ENCODE measurements at regions not wholly inside any gene's neighbourhood (a gene's known extent, or its start where the extent isn't known, plus 50 kb on each side); places are given as distances from the start of the nearest gene placed in this dataset.

DNA sequence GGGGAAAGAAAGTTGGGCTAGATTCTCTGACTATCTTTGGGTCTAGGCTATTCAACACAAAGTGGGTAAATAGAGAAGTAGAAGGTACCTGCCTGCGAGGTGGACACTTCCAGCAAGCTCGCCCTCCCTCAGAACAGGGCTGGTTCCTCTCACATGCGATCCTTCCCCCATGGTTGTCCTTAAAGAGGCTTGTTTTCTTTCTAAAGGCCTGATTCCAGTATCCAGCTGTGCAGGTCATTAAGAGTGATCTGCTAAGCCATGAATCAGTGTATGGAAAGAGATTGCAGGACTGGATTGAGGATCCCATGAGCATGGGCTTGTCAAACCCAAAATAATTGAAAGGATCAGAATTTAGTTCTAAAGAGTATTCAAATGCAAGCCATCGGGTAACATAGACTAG is 189.0 kb downstream of the URB2 start:
- intact Hi-C loops (cut with DNase I) = no loop called here
- no peak for DNase-seq

DNA sequence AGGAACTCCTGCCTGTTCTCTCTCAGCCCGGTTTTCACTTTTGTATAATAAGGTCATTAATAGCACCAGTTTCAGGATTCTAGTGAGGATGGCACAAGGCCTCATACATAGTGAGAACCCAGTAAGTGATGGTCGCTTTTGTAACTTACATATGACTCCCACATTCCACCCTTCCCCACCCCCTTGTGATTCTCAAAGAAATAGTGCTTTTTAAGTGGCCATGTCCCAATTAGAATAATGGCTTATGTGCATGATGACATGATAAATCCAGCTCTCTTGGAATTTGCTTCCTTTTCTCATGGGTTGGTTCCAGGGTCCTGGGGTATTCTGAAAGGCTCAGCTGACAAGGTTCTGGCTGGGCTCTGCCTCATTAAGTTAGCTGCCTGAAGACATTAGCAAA is 189.9 kb downstream of the URB2 start:
- DNase-seq = no peak
- intact Hi-C loops (cut with DNase I) = no loop called here

DNA sequence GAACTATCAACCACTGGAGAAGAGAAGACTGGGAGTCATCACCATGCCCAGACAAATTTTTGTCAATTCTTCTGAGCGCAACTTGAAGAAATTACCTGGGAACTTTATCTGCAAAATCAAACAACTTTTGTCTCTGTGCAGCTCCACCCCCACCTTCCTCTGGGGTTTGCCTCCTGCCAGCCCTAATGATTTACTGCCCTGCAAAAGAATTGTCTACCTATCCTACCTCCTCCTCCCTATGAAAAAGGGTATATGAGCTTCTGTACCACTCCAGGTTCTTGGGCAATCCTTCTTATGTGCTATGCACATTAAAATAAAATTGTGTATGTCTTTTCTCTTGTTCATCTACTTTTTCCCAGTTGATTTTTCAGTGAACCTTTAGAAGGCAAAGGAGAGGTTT is 191.9 kb downstream of the URB2 start:
- DNase-seq = no peak
- intact Hi-C loops (cut with DNase I) = no loop called here

DNA sequence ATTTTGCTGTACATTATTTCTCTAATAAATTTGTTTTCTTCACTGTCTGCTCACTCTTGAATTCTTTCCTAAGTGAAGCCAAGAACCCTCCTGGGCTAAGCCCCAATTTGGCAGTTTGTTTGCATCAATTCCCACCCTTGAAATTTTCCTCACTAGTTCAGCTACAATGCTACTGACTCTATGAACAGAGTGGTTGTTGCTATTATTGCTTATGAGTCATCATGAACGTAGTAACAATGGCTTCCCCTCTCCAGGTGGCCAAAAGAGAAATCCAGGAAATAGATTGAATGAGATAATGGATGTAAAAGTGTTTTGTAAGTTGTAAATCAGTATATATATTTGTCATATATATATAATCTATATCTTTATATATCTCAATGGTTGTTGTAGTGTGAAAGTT is 193.0 kb downstream of the URB2 start:
- no peak for DNase-seq
- intact Hi-C loops (cut with DNase I) = no loop called here

DNA sequence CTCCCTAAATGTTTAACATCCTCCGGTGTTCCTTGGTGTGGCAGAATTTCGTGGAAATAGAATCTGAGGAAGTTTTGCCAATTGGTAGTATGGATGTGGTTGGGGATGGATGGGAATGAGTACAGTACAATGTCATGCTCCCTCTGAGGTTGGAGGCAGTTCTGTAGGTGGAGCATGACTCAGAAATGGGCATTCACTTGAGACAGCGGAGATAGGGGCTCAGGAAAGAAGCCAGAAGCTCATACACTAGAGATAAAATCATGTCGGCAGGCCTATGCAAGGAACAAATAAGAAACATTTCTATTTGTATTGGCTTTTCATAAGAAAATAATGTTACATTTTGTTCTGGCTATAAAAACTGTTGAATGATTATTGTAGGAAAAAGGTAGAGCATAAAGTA is 196.0 kb downstream of the URB2 start:
- no peak for DNase-seq
- intact Hi-C loops (cut with DNase I) = no loop called here

DNA sequence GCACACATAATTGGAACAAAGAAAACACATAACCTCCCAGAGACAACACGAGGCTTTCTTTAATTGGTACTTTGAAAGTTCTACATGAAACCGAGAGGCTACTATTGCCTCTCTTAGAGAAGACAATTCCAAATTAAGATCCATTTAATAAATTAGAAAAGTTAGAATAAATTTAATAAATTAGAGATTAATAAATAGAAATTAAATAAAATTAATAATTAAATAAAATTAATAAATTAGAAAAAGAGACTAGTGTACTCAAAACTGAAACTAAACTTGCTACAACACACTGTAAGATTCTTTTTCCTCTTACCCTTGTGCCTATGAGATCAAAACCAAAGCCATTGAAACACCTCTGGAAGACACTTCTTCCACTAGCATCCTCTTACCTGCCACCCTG is 199.0 kb downstream of the URB2 start:
- intact Hi-C loops (cut with DNase I) = no loop called here
- no peak for DNase-seq

DNA sequence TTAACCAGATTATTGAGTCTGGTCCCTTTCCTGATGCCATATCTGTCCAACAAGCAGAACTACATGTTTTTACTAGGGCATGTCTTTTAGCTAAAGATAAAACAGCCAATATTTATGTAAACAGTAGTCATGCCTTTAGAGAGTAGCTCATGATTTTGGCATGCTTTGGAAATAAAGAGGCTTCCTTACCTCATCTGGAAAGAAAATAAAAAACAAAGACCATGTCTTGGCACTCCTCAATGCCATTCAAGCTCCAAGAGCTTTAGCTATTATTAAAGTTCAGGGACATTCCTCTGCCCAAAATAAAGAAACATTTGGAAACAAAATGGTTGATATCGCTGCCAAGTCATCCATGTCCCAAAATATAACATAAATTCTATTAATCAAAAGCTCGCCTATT is 202.4 kb downstream of the URB2 start:
- DNase-seq = no peak

DNA sequence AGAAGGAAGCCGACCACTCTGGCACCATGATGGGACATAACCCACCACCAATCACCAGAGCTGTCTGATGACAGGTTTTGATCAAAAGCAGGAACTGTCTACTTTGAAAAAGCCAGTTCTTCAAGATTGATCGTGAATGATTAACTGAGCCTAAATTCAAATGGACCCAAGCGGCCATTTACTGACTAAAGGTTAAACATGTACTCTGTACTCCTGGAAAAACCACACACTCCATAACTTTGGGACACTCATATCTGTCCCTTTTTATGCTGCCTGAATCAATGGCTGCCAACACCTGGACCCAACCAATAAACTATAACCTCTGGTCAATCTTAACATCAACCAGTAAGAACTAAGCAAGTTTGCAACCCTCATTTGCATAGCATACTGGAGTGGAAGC is 206.6 kb downstream of the URB2 start:
- intact Hi-C loops (cut with DNase I) = no loop called here

More for the DNA sequence above, 202.4 kb downstream of the URB2 start:
- intact Hi-C loops (cut with DNase I) = no loop called here

DNA sequence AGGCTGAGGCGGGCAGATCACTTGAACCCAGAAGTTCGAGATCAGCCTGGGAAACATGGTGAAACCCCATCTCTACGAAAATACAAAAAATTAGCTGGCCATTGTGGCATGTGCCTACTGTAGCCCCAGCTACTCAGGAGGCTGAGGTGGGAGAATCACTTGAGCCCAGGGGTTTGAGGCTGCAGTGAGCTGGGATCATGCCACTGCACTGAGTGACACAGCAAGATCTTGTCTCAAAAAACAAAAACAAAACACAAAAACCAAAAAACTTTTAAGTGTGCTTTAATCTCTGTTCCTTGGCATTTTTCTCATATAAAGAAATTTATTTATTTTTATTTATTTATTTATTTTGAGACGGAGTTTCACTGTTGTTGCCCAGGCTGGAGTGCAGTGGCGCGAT is 208.2 kb downstream of the URB2 start:
- DNase-seq = no peak
- intact Hi-C loops (cut with DNase I) = no loop called here

More for the DNA sequence above, 206.6 kb downstream of the URB2 start:
- DNase-seq = no peak

DNA sequence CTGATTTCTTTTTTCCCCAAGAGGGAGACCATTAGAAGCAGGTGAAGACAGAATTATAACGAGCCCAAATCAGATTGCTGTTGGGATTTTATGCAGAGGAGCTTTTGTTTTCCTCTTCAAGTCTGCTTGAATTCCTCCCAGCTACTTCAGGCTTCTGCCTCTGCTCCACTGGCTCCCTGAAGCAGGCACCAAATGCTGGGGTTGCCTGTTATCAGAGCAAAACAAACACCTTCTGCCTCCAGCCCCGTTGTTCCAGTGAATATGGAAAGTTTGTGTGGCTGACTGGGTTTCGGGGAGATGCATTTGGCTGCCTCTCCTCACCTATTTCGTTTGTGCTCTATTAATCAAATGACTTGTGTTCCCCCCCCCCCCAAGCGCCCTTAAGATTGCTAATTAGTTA is 209.2 kb downstream of the URB2 start:
- DNase-seq = no peak
- intact Hi-C loops (cut with DNase I) = no loop called here

DNA sequence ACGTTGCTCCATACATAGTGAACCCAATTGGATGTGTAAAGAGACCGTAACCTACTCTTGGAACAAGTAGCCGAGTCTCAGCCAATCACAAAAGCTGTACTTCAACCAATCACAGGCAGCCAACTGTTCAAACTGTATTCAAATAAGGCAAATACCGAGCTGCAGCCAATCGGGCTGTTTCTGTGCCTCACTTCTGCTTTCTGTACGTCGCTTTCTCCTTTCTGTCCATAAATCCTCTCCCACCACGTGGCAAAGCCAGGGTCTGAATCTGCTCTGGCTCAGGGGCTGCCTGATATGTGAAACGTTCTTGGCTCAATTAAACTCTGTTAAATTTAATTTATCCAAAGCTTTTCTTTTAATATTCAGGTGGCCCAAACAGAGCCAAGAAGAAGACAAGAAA is 210.3 kb downstream of the URB2 start:
- intact Hi-C loops (cut with DNase I) = no loop called here
- no peak for DNase-seq

DNA sequence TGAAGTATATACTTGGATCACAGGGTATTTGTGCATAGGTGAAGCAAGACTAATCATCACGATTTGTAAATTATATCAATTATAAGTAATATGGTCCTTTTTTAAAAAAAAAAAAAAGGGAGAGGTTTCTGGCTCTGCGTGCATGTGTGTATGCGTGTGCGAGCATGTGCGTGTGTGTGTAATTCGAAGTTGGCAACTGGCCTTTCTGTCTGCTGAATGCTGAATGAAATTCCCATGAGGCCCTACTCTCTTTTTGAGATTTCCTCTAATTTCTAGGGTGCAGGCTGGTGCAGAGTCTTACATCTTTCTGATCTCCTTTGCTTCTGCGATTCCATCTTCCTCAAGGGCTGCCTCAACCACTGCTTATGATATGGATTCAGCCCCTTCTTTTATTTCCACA is 212.2 kb downstream of the URB2 start:
- intact Hi-C loops (cut with DNase I) = no loop called here
- DNase-seq = no peak

DNA sequence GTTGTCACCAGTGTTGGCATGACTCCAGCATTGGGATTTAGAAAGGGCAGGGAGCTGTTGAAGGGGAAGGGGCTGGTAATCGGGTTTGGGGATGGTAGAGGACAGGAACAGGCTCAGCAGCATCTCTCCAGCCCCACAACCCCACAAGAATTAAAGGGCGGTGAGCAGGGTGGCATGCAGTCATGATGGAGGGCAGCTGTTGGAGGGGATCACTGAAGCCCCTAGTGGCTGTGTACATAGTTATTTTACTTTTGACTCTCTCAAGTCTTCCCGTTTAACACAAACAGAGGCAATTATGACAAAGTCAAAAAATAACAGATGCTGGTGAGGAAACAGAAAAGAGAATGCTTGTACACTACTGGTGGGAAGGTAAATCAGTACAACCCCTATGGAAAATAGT is 213.8 kb downstream of the URB2 start:
- intact Hi-C loops (cut with DNase I) = no loop called here
- DNase-seq = no peak

DNA sequence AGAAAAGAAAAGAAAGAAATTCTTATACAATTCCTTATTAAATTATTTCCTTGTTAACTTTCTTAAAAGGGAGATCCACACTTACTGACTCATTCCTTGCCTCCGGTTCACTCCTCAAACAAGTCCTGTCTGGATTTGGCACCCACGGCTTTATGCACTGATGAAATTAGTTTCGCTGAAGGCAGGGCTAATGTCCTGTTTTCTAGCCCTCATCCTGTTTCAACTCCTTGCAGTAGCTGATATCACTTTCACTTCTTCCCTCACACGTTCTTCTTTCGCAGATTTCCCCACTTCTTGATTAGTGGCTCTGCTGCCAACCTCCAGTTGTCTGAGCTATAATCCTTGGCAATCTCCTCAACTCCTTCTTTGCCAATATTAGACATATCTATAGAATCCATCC is 215.2 kb downstream of the URB2 start:
- DNase-seq = no peak
- intact Hi-C loops (cut with DNase I) = no loop called here

DNA sequence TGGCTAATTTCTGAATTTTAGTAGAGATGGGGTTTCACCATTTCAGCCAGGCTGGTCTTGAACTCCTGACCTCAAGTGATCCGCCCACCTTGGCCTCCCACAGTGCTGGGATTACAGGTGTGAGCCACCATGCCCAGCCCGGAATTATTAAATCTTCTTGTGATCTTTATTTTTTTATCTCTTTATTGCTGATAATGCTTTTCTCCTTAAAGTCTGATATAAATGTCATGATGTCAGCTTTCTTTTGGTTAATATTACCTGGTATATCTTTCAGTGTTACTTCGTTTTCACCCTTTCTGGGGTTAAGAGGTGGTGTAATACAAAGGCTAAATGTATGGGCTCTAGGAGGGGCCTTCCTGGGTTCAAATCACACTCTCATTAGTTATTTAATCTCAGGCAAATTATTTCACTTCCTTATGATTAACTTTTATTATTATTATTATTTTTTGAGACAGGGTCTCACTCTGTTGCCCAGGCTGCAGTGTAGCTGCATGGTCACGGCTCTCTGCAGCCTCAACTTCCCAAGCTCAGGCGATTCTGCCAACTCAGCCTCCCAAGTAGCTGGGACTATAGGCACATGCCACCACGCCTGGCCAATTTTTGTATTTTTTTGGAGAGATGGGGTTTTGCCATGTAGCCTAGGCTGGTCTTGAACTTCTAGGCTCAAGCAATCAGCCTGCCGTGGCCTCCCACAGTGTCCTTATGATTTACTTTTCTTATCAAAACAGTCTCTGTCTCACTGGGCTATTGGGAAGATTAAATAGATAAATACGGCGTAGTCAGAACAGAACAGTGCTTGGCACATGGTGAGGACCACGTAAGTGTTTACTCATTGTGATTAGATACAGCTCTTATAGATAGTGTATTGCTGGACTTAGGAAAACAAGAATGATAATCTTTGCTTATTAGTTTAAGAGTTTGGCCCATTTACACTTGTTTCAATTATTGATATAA is 216.5 kb downstream of the URB2 start:
- intact Hi-C loops (cut with DNase I) = no loop called here
- DNase-seq = no peak

DNA sequence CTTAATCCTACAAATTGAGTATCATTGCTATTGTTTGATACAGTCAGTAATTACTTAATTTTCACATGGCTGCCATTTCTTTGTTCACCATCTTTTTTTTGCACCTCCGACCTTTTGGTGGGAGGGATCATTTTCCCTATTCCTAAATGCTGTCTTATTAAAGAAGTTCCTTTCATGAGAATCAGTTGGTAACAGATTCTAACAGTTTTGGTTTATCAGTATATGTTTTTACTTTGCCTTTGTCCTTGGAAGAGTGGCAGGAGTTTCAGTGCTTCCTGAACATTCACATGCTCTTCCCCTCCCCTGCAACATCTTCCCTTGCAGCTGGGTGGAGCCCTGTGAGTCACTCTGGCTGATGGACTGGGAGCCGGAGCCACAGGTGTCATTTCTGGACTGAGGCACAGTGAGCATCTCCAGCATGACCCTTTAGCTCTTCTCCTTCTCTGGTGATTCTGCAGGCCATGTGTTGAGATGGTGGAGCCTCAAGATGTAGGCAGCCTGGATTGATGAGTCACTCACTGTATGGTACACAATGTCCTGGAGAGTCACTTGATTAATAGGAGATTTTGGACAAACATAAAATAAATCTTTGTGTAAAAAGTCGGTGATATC is 217.7 kb downstream of the URB2 start:
- intact Hi-C loops (cut with DNase I) = no loop called here
- DNase-seq = peak in 3 of 10 donors; percentile 25 to 78 (median 50)

DNA sequence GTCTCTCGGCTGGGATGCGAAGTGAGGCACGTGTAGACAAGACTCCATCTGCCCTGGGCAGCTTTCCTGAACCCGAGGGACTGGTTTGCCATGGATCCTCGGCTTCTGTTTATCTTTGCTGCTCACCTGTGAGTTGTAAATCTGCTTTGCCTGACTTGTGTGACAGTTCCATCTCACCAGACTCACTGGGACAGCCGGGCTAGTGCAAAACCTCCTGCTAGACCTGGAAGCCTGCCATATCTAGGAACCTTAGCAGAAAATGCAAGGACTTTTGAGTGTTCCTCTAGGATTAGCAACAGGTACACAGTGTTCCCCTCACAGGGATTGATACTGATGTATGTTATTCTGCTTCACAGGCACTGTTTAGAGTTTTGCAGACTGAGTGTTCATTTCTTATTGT is 218.6 kb downstream of the URB2 start:
- intact Hi-C loops (cut with DNase I) = no loop called here

DNA sequence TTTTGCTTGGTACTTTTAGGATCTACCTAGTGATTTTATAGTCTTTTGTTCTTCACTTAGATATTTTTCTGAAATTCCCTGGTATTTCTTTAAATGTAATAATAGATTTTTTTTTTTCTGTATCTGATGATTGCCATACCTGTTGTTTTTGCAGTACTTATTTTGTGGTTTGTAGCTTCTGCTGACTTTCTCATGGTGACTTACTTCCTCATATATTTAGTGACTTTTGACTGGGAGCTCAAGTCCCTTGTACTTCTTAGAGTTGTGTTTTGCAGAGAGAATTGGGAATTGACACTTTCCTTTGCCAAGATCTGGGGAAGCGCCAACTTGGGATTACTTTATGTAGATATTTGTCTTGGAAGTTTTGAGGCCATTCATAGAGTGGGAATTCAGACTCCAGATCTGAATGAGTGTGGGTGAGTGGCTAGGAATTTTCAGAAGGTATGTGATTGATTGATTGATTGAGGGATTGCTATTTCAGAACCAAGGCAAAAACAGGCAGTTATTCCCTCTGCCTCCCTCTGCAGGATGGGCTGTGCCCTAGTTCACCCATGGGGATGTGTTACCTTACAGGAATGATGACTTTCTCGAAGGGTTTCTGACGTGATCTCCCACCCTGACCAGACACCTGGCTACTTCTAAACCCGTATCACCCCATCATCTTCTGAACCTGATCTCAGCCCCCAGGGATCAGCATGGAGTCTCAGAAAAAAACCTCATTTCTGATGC is 219.5 kb downstream of the URB2 start:
- intact Hi-C loops (cut with DNase I) = loop anchor here (2.0 kb wide), 1 partner anchor 65 kb away; no protein-coding TSS in a partner anchor
- no peak for DNase-seq

More for the DNA sequence above, 218.6 kb downstream of the URB2 start:
- DNase-seq = no peak

DNA sequence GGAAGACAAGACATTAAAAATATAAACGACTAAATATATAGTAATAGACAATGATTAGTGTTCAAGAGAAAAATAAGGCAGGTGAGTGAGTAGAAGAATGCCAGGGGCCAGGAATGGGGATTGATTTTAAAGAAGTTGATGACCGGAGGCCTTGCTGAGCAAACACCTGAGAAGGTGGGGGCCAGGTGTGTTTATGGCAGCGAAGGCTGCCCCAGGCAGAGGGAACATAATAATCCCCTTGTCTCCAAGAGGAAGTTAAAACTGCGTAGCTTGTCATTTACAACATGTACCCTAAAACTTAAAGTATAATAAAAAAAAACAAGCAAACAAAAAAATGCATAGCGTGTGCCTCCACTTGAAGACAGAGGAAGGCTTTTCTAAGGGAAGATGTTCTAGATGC is 220.3 kb downstream of the URB2 start:
- no peak for DNase-seq
- intact Hi-C loops (cut with DNase I) = loop anchor here (2.0 kb wide), 1 partner anchor 66 kb away; no protein-coding TSS in a partner anchor

DNA sequence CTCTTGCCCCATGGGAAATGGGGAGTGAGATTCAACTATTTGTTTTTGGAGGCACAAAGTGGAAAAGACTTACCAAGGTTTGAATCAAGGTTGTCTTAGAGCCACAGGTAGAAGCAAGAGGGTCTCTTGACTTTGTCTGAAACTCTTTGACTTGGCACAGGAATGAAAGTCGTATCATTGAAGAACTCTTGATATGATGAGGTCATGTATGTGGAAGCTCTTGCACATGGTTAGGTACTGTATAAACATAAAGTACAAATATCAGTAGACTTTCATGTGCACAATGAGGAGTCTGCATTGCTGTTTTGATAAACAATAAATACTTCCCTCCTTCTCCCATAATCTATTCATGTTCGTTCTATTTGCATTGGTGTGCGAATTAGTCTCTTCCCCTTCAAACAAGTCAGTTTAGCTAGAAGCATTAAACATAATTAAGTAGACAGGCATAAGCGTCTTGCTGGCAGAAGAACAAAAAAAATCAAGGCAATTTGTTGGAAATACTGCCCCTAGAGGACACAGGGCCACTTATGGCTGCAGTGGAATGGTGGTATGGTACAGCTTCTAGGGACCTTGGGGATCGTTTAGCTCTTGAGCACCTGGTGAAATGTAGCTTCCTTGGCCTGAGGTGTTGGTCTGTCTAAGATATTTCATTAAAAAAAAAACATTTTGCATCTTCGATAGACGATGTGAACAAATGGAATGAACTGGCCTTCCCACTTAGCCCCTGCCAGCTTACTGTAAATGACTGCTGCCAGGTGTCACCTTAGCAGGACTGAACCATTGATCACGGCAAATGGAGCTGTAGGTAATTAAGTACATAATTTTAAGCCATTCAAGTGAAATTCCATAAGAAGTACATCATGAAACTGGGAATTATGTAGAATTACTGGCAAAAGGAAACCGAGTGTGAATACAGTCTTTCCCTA is 218.0 kb upstream of the GALNT2 start:
- intact Hi-C loops (cut with DNase I) = no loop called here
- DNase-seq = no peak

Measured in posterior cingulate gyrus (tissue), 11 donors.